Peyer's patch (tissue), 4 donors: ENCODE measurements at regions not wholly inside any gene's neighbourhood (a gene's known extent, or its start where the extent isn't known, plus 50 kb on each side); places are given as distances from the start of the nearest gene placed in this dataset.

Source experiments
- CTCF ChIP-seq, 6 experiments: fragments of 450-650 bp in 4 of 6; fragments of 200-600 bp in 2 of 6; sonication (generic) in 1 of 6; IDR thresholded peaks; one replicate each; pipeline ENCODE4 v1.5.1; 2017 to 2019; ENCODE audit warnings: antibody characterized with exemption in 6 of 6, mild to moderate bottlenecking in 3 of 6, moderate library complexity in 1 of 6
- POLR2A ChIP-seq, 2 donors: fragments of 450-650 bp; IDR thresholded peaks; one replicate each; pipeline ENCODE4 v1.5.1; 2017; ENCODE audit warnings: antibody characterized with exemption in 2 of 2, mild to moderate bottlenecking in 2 of 2, moderate library complexity in 2 of 2

GRCh38 chr14:99339551-99339950, 67.6 kb upstream of the BCL11B start:
- TF ChIP-seq POLR2A (IDR thresholded peaks at IDR 0.05) (no peak), CTCF (IDR thresholded peaks at IDR 0.05) (no peak)
